ENCODE measurements at regions not wholly inside any gene's neighbourhood (a gene's known extent, or its start where the extent isn't known, plus 50 kb on each side); places are given as distances from the start of the nearest gene placed in this dataset.

DNA sequence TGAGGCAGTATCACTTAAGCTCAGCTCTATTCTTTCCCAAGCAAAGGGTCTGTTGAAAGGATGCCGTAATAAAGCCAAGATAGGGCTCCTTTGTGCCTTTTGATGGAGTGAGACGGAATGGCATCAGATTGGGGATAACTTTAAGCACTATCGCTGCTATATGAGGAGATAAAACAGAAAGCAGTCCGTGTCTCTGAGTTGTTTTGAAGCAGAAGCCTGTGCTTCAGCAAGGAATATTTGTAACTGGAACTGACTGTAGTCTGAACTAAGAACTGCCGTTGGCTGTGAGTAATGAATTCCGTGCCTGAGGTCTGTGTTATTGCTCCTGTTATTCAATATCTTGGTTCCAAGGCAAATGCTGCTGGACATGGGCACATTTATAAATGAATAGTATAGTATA lies 297.4 kb downstream of the ANKRD50 start:
- no peak overlapping the region for H3K4me3 ChIP-seq (ENCODE audit: extremely low read depth, insufficient read depth, low read length, poor library complexity, severe bottlenecking)
- H3K4me1 ChIP-seq (ENCODE audit: control insufficient read depth, insufficient read depth, low read length, poor library complexity, severe bottlenecking): no peaks in the 10 kb centered on the region
- no peaks in the 10 kb centered on the region for H3K9me3 ChIP-seq (ENCODE audit: control insufficient read depth, low read length)
- no peaks in the 10 kb centered on the region for H3K36me3 ChIP-seq (ENCODE audit: control insufficient read depth, insufficient read depth, low read length)
- no peak overlapping the region for H3K27ac ChIP-seq (ENCODE audit: low read depth, low read length, severe bottlenecking)
- WGBS, 2 experiments (ENCODE audit: insufficient coverage in 2 of 2): 87 to 93% methylated on average over 5 to 6 of the region's 6 CpGs

DNA sequence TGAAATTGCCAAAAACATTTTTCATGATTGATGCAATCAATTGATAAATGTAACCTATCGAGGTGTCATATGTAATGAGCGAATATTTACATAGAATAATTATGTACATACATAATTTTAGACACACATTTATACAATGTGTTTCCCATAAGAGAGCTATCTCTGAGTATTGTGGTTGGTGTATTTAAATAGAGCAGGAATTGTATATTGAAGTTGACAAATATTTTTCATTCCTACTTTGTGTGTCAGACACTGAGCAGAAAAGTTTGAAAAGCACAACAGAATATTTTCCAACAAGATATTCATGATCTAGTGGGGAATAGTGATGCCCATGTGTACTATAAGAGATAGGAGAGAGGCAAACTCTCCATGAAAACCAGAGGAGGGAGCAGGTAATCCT lies 295.2 kb downstream of the ANKRD50 start:
- Histone ChIP-seq H3K4me3 (ENCODE audit: extremely low read depth, insufficient read depth, low read length, poor library complexity, severe bottlenecking) (no peak overlapping the region), H3K27ac (ENCODE audit: low read depth, low read length, severe bottlenecking) (no peak overlapping the region), H3K9me3 (ENCODE audit: control insufficient read depth, low read length) (no peaks in the 10 kb centered on the region), H3K4me1 (ENCODE audit: control insufficient read depth, insufficient read depth, low read length, poor library complexity, severe bottlenecking) (no peaks in the 10 kb centered on the region), H3K36me3 (ENCODE audit: control insufficient read depth, insufficient read depth, low read length) (no peaks in the 10 kb centered on the region)
- no CpG with 5 or more reads among the region's 2 CpGs for WGBS, 2 experiments (ENCODE audit: insufficient coverage in 2 of 2)

DNA sequence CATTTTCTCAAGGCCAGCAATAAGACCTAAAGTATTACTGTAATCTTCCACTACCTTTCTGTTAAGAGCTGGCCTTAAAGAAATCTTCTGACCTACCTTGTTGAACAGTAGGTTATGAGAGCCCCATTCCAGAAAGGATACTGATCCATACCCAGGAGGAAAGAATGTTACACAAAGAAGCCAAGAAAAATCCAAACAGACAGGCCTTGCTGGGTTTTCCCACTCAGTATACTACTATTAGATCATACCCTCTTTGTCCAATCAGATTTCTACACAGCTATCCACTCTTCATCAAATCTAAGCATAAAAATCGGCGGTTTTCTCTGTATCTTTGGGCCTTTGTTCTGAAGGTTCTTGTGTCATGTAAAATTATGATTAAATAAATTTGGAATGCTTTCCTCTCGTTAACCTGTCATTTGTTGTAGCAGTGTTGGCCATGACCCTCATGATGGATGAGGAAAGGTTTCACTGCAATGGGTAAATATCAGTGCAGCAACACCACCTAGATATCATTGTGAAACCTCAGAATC lies 292.3 kb downstream of the ANKRD50 start:
- no peaks in the 10 kb centered on the region for H3K9me3 ChIP-seq (ENCODE audit: control insufficient read depth, low read length)
- no peaks in the 10 kb centered on the region for H3K4me1 ChIP-seq (ENCODE audit: control insufficient read depth, insufficient read depth, low read length, poor library complexity, severe bottlenecking)
- 83% methylated on average over 1 of the region's 3 CpGs; no CpG with 5 or more reads in 1 of the 2 experiments for WGBS, 2 experiments (ENCODE audit: insufficient coverage in 2 of 2)
- H3K36me3 ChIP-seq (ENCODE audit: control insufficient read depth, insufficient read depth, low read length): no peaks in the 10 kb centered on the region
- no peak overlapping the region for H3K27ac ChIP-seq (ENCODE audit: low read depth, low read length, severe bottlenecking)
- H3K4me3 ChIP-seq (ENCODE audit: extremely low read depth, insufficient read depth, low read length, poor library complexity, severe bottlenecking): no peak overlapping the region

DNA sequence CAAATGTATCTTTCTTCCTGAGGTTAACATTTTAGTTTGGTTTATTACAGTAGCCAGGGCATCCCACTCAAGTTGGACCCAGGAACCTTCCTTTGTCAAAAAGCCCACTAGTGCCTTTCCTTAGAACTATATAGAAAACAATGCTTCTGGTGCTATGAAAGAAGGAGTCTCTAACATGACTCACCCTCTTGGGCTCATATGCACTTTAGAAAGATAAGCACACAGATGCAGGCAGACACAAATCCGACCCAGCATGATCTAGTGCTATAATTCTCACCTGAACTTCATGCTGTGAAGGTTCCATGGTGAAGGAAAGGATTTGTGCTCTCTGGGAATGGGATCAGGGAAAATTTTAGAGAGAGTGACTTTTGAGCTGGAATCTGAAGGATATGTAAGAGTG lies 289.4 kb downstream of the ANKRD50 start:
- H3K9me3 ChIP-seq (ENCODE audit: control insufficient read depth, low read length): no peaks in the 10 kb centered on the region
- H3K36me3 ChIP-seq (ENCODE audit: control insufficient read depth, insufficient read depth, low read length): no peaks in the 10 kb centered on the region
- 67 to 100% methylated on average over 1 of the region's 1 CpG for WGBS, 2 experiments (ENCODE audit: insufficient coverage in 2 of 2)
- no peaks in the 10 kb centered on the region for H3K4me1 ChIP-seq (ENCODE audit: control insufficient read depth, insufficient read depth, low read length, poor library complexity, severe bottlenecking)
- H3K4me3 ChIP-seq (ENCODE audit: extremely low read depth, insufficient read depth, low read length, poor library complexity, severe bottlenecking): no peak overlapping the region
- H3K27ac ChIP-seq (ENCODE audit: low read depth, low read length, severe bottlenecking): no peak overlapping the region

DNA sequence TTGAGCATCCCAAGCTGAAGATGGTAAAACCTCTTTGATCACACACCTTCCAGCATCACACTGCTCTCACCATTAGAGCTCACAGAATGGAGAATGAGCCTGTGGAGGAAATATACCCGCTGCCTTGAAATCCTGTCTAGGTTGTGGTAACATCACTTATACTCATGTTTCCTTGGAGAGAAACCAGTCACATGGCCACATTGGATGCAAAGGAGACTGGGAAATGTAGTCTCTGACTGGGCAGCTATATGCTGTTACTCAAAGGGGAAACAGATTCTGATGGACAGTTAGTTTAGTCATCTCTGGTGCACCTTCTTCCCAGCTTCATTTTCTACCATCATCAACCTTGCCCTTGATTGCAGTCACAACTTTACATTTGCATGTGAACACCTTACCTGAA lies 286.3 kb downstream of the ANKRD50 start:
- WGBS, 2 experiments (ENCODE audit: insufficient coverage in 2 of 2): 0% methylated on average over 1 of the region's 1 CpG; no CpG with 5 or more reads in 1 of the 2 experiments
- no peaks in the 10 kb centered on the region for H3K36me3 ChIP-seq (ENCODE audit: control insufficient read depth, insufficient read depth, low read length)
- no peak overlapping the region for H3K27ac ChIP-seq (ENCODE audit: low read depth, low read length, severe bottlenecking)
- peaks cover 3% of the 10 kb centered on the region for H3K4me1 ChIP-seq (ENCODE audit: control insufficient read depth, insufficient read depth, low read length, poor library complexity, severe bottlenecking)
- H3K4me3 ChIP-seq (ENCODE audit: extremely low read depth, insufficient read depth, low read length, poor library complexity, severe bottlenecking): no peak overlapping the region
- H3K9me3 ChIP-seq (ENCODE audit: control insufficient read depth, low read length): no peaks in the 10 kb centered on the region

DNA sequence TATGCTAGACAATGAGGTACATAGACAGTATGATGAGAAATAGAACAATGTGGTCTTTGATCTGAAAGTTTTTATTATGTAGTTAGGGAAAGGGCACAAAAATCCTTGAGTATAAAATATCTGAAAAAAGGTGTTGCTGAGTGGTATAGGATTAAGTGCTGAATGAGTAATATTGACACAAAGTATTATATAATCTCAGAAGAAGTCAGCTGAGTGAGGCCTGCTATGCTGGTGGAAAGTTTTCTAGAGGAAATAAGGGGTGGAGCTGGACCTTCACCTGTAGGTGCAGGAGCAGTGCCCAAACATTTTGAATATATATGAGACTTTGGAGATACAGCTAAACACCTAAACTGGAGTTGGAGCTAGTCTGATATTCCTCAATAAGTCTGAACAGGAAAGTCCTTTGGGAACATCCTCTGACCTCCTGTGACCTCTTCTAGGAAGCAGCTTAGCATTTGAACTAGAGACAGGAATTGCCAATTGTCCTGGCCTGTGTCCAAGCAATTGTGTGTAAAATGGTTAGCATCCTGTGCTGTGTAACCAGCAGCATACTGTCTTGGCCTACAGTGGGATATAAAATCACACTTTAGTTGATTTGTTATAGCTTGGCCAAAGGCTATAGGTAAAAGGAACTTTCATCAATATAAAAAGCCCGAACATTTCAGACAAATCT lies 285.3 kb downstream of the ANKRD50 start:
- Histone ChIP-seq H3K9me3 (ENCODE audit: control insufficient read depth, low read length) (no peaks in the 10 kb centered on the region), H3K36me3 (ENCODE audit: control insufficient read depth, insufficient read depth, low read length) (no peaks in the 10 kb centered on the region), H3K27ac (ENCODE audit: low read depth, low read length, severe bottlenecking) (no peak overlapping the region), H3K4me3 (ENCODE audit: extremely low read depth, insufficient read depth, low read length, poor library complexity, severe bottlenecking) (no peak overlapping the region), H3K4me1 (ENCODE audit: control insufficient read depth, insufficient read depth, low read length, poor library complexity, severe bottlenecking) (peaks cover 3% of the 10 kb centered on the region)
- no CpG with 5 or more reads among the region's 1 CpG for WGBS, 2 experiments (ENCODE audit: insufficient coverage in 2 of 2)

DNA sequence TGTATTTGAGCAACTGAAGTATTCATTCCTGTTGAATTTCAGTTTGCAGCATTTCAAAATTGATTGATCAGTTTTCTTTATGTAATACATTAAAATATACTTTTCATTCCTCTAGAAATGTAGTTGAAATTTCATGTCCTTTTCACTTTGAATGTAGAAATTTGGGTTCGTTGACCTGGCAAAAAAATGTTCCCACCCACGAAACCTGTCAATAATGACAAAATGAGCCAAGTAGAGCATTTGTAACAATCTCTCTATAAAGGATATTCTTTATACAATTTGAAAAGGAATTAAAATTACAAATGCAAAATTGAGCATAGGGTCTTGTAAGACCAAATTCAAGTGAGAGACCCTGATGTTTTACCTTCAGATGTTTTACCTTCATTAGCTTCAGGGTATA lies 283.9 kb downstream of the ANKRD50 start:
- no peak overlapping the region for H3K27ac ChIP-seq (ENCODE audit: low read depth, low read length, severe bottlenecking)
- peaks cover 3% of the 10 kb centered on the region for H3K4me1 ChIP-seq (ENCODE audit: control insufficient read depth, insufficient read depth, low read length, poor library complexity, severe bottlenecking)
- no peaks in the 10 kb centered on the region for H3K36me3 ChIP-seq (ENCODE audit: control insufficient read depth, insufficient read depth, low read length)
- WGBS, 2 experiments (ENCODE audit: insufficient coverage in 2 of 2): no CpG with 5 or more reads among the region's 2 CpGs
- no peaks in the 10 kb centered on the region for H3K9me3 ChIP-seq (ENCODE audit: control insufficient read depth, low read length)
- no peak overlapping the region for H3K4me3 ChIP-seq (ENCODE audit: extremely low read depth, insufficient read depth, low read length, poor library complexity, severe bottlenecking)

DNA sequence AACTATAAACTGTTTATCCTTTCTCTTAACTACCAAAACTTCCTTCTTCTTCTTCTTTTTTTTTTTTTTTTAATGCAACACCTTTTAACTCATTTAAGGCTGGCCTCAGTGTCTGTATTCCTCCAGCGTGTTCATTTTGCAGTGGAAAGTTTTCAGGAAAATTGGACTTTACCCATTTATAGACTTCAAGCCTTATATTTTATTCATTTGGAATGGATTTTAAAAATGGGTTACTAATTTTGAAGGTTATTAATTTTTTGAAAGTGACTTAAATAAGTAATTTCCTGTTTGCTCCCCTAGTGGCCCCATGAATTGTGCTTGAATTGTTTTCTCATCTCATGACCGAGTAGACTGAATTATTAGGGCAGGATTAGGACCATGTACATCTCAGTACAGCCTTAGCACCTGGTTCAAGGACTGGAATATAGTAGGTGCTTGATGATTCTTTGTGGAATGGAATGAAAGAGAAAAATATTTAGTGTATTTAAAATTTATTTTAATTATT lies 282.7 kb downstream of the ANKRD50 start:
- no peak overlapping the region for H3K4me3 ChIP-seq (ENCODE audit: extremely low read depth, insufficient read depth, low read length, poor library complexity, severe bottlenecking)
- no peak overlapping the region for H3K27ac ChIP-seq (ENCODE audit: low read depth, low read length, severe bottlenecking)
- peaks cover 3% of the 10 kb centered on the region for H3K4me1 ChIP-seq (ENCODE audit: control insufficient read depth, insufficient read depth, low read length, poor library complexity, severe bottlenecking)
- WGBS, 2 experiments (ENCODE audit: insufficient coverage in 2 of 2): 71% methylated on average over 1 of the region's 2 CpGs; no CpG with 5 or more reads in 1 of the 2 experiments
- no peaks in the 10 kb centered on the region for H3K9me3 ChIP-seq (ENCODE audit: control insufficient read depth, low read length)
- no peaks in the 10 kb centered on the region for H3K36me3 ChIP-seq (ENCODE audit: control insufficient read depth, insufficient read depth, low read length)

DNA sequence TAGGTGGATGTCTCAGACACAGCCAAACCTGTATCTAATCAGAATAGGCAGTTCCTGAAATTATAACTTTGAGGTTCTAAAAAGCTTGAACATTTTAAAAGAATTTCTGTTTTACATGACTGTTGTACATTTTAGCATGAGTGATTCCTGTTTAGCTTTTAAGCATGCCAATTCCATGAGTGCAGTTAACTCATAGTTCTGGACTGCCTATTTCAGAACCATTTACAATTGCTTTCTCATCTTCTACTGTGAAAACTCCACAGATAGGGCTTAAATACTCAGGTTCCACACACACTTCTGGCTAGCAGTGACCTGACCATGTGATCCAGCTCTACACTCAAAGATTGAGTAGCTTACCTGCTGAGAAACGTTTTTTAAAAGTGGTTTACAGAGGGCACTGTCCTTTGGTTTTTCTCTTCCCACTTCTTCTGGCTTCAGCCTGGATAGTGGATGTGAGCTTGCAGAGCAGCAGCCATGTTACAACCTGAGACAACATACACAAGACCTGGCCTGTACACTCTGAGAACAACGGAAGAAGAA lies 280.8 kb downstream of the ANKRD50 start:
- Histone ChIP-seq H3K4me1 (ENCODE audit: control insufficient read depth, insufficient read depth, low read length, poor library complexity, severe bottlenecking) (peaks cover 3% of the 10 kb centered on the region), H3K4me3 (ENCODE audit: extremely low read depth, insufficient read depth, low read length, poor library complexity, severe bottlenecking) (no peak overlapping the region), H3K27ac (ENCODE audit: low read depth, low read length, severe bottlenecking) (no peak overlapping the region), H3K36me3 (ENCODE audit: control insufficient read depth, insufficient read depth, low read length) (no peaks in the 10 kb centered on the region), H3K9me3 (ENCODE audit: control insufficient read depth, low read length) (no peaks in the 10 kb centered on the region)
- no CpG with 5 or more reads among the region's 2 CpGs for WGBS, 2 experiments (ENCODE audit: insufficient coverage in 2 of 2)

DNA sequence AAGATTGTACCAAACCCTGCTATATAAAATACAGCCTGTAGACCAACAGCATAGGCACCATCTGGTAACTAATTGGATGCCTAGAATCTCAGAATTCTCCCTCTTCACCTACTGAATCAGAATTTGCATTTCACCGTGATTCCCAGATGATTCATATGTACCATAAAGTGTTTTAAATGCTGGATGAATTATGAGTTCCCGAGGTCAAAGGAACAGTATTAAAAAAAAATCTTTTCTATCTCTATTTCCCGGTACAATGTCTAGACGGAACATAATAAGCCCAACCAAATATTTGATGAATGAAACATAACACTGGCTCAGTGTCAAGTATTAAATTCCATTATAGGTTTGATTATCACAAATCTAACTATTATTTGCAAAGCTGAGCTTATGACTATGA lies 280.0 kb downstream of the ANKRD50 start:
- peaks cover 3% of the 10 kb centered on the region for H3K4me1 ChIP-seq (ENCODE audit: control insufficient read depth, insufficient read depth, low read length, poor library complexity, severe bottlenecking)
- no peaks in the 10 kb centered on the region for H3K36me3 ChIP-seq (ENCODE audit: control insufficient read depth, insufficient read depth, low read length)
- H3K4me3 ChIP-seq (ENCODE audit: extremely low read depth, insufficient read depth, low read length, poor library complexity, severe bottlenecking): no peak overlapping the region
- H3K9me3 ChIP-seq (ENCODE audit: control insufficient read depth, low read length): no peaks in the 10 kb centered on the region
- WGBS, 2 experiments (ENCODE audit: insufficient coverage in 2 of 2): no CpG with 5 or more reads among the region's 4 CpGs
- no peak overlapping the region for H3K27ac ChIP-seq (ENCODE audit: low read depth, low read length, severe bottlenecking)

DNA sequence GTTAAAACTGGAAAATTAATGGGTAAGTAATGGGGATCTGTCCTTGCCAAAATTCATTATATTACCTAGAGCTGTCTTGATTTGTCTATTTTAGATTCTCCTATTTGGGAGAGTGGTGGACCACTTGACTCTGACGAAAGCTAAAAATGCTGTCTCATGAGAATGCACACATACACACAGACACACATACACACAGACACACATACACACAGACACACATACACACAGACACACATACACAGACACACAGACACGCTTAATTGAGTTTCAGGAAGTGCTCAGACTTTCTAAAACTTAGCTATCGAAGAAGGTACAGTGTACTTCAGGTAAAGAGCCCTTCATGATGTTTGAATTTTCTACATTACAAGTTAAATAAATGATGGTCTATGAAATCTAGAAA lies 279.5 kb downstream of the ANKRD50 start:
- Histone ChIP-seq H3K36me3 (ENCODE audit: control insufficient read depth, insufficient read depth, low read length) (no peaks in the 10 kb centered on the region), H3K4me3 (ENCODE audit: extremely low read depth, insufficient read depth, low read length, poor library complexity, severe bottlenecking) (no peak overlapping the region), H3K27ac (ENCODE audit: low read depth, low read length, severe bottlenecking) (no peak overlapping the region), H3K9me3 (ENCODE audit: control insufficient read depth, low read length) (no peaks in the 10 kb centered on the region), H3K4me1 (ENCODE audit: control insufficient read depth, insufficient read depth, low read length, poor library complexity, severe bottlenecking) (peaks cover 3% of the 10 kb centered on the region)
- WGBS, 2 experiments (ENCODE audit: insufficient coverage in 2 of 2): 67 to 88% methylated on average over 1 of the region's 3 CpGs
